Tibial nerve (tissue), 4 donors: ENCODE measurements at regions not wholly inside any gene's neighbourhood (a gene's known extent, or its start where the extent isn't known, plus 50 kb on each side); places are given as distances from the start of the nearest gene placed in this dataset.
"Not testable (repeated sequence)": the region's sequence is repeated elsewhere in the genome, so short reads cannot be mapped to it uniquely, and the experiment has no call there.

Experiments
- DNase-seq, 2 donors: peaks; one replicate each; pipeline ENCODE4 v3.0.0-alpha.2; 2019; ENCODE audit warnings: low spot score in 2 of 2
- H3K27ac ChIP-seq, 4 donors: fragments of 200-600 bp; sonication (generic) in 3 of 4; one replicate each; pipeline ENCODE4 v1.5.1; 2017 to 2019; ENCODE audit warnings: mild to moderate bottlenecking in 1 of 4
- H3K27me3 ChIP-seq, 2 donors: fragments of 200-600 bp; sonication (generic) in 1 of 2; one replicate each; pipeline versions ENCODE4 v1.5.1 to v1.6.0; 2017 to 2019
- H3K36me3 ChIP-seq, 3 donors: fragments of 200-600 bp; sonication (generic); one replicate each; pipeline ENCODE4 v1.5.1; 2018 to 2019
- H3K4me1 ChIP-seq, 4 donors: fragments of 200-600 bp; sonication (generic) in 3 of 4; one replicate each; pipeline ENCODE4 v1.5.1; 2017 to 2019
- H3K4me3 ChIP-seq, 4 donors: fragments of 200-600 bp; sonication (generic) in 3 of 4; one replicate each; pipeline ENCODE4 v1.5.1; 2017 to 2019; ENCODE audit warnings: mild to moderate bottlenecking in 1 of 4, moderate library complexity in 1 of 4
- H3K9me3 ChIP-seq, 4 donors: fragments of 200-600 bp; sonication (generic) in 3 of 4; one replicate each; pipeline ENCODE4 v1.5.1; 2017 to 2019
- CTCF ChIP-seq, 5 experiments: fragments of 200-600 bp in 3 of 5; fragments of 450-650 bp in 2 of 5; sonication (generic) in 3 of 5; IDR thresholded peaks; one replicate each; pipeline ENCODE4 v1.5.1; 2016 to 2019; ENCODE audit warnings: antibody characterized with exemption in 5 of 5, mild to moderate bottlenecking in 3 of 5, moderate library complexity in 2 of 5
- EP300 ChIP-seq, 2 donors: sonication (generic); formaldehyde crosslinking; IDR thresholded peaks; one replicate each; pipeline ENCODE4 v1.6.1; 2017; ENCODE audit warnings: antibody characterized with exemption in 2 of 2, mild to moderate bottlenecking in 1 of 2
- POLR2A ChIP-seq, 2 donors: fragments of 450-650 bp; IDR thresholded peaks; one replicate each; pipeline ENCODE4 v1.6.1; 2017; ENCODE audit warnings: antibody characterized with exemption in 2 of 2, mild to moderate bottlenecking in 2 of 2, moderate library complexity in 2 of 2
- WGBS, 2 donors: methylation state at CpG; one replicate each; pipeline ENCODE4 v1.1.5; 2018; 5-methylcytosine and 5-hydroxymethylcytosine counted together

GRCh38 chr10:14421941-14422340 lies 91.2 kb upstream of the FRMD4A start:
- H3K27ac ChIP-seq = no peak overlapping the region
- 54 to 73% methylated on average over 3 of the region's 3 CpGs for WGBS, 2 donors
- TF ChIP-seq POLR2A (IDR thresholded peaks at IDR 0.05) = no peak
- no peak for TF ChIP-seq EP300 (IDR thresholded peaks at IDR 0.05)
- TF ChIP-seq CTCF (IDR thresholded peaks at IDR 0.05) = no peak
- H3K4me1 ChIP-seq = no peaks in the 10 kb centered on the region
- DNase-seq = no peak
- no peak overlapping the region for H3K4me3 ChIP-seq
- no peaks in the 10 kb centered on the region for H3K27me3 ChIP-seq
- no peaks in the 10 kb centered on the region for H3K9me3 ChIP-seq
- no peaks in the 10 kb centered on the region for H3K36me3 ChIP-seq

DNA sequence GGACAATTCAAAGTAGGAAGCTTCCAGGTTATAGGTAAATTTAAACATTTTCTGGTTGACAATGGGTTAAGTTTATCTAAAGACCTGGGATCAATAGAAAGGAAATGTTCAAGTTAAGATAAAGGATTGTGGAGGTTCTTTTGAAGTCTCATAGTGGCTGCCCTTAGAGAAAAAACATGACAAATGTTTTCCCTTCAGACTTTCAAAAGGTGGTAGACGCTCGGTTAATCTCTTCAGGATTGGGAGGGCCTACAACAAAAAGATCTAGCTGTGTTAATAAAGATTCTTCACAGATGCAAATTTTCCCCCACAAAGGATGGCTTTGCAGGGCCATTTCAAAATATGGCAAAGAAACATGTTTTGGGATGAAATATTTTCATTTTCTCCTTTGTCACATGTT lies 86.6 kb upstream of the FRMD4A start:
- not testable (repeated sequence) for DNase-seq, H3K4me3 ChIP-seq, H3K36me3 ChIP-seq, H3K4me1 ChIP-seq, H3K27ac ChIP-seq, H3K27me3 ChIP-seq, H3K9me3 ChIP-seq
- WGBS, 2 donors = 95 to 97% methylated on average over 2 of the region's 2 CpGs

GRCh38 chr10:14416308-14416700 lies 85.6 kb upstream of the FRMD4A start:
- Histone ChIP-seq H3K4me3 (no peak overlapping the region), H3K27me3 (no peaks in the 10 kb centered on the region), H3K36me3 (no peaks in the 10 kb centered on the region), H3K4me1 (no peaks in the 10 kb centered on the region), H3K9me3 (no peaks in the 10 kb centered on the region), H3K27ac (no peak overlapping the region)
- TF ChIP-seq EP300 (IDR thresholded peaks at IDR 0.05) (no peak), CTCF (IDR thresholded peaks at IDR 0.05) (no peak), POLR2A (IDR thresholded peaks at IDR 0.05) (no peak)
- DNase-seq = no peak
- WGBS, 2 donors = 85 to 87% methylated on average over 7 of the region's 7 CpGs

DNA sequence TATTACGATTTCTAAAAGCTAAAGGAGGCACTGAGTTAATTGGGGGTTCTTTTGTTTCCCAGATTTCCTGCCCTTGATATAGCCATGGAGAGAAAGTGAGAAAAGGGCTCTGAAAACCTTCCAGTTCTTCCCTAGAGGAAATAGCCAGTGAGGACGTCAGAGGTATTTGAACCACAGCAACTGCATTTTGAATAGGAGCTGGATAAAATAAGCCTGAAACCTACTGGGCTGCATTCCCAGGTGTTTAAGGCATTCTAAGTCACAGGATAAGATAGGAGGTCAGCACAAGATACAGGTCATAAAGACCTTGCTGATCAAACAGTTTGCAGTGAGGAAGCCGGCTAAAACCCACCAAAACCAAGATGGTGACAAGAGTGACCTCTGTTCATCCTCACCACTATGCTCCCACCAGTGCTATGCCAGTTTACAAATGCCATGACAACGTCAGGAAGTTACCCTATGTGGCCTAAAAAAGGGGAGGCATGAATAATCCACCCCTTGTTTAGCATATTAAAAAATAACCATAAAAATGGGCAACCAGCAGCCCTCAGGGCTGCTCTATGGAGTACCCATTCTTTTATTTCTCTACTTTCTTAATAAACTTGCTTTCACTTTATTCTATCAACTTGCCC lies 85.1 kb upstream of the FRMD4A start:
- WGBS, 2 donors = 75 to 84% methylated on average over 4 of the region's 4 CpGs
- DNase-seq = no peak
- no peaks in the 10 kb centered on the region for H3K9me3 ChIP-seq
- no peak overlapping the region for H3K27ac ChIP-seq
- no peaks in the 10 kb centered on the region for H3K36me3 ChIP-seq
- no peaks in the 10 kb centered on the region for H3K27me3 ChIP-seq
- H3K4me3 ChIP-seq = no peak overlapping the region
- no peak for TF ChIP-seq CTCF (IDR thresholded peaks at IDR 0.05)
- no peak for TF ChIP-seq POLR2A (IDR thresholded peaks at IDR 0.05)
- TF ChIP-seq EP300 (IDR thresholded peaks at IDR 0.05) = no peak
- H3K4me1 ChIP-seq = no peaks in the 10 kb centered on the region

GRCh38 chr10:14414901-14415300 lies 84.2 kb upstream of the FRMD4A start:
- no peaks in the 10 kb centered on the region for H3K4me1 ChIP-seq
- no peak overlapping the region for H3K27ac ChIP-seq
- DNase-seq = no peak
- H3K36me3 ChIP-seq = no peaks in the 10 kb centered on the region
- 82 to 87% methylated on average over 3 of the region's 3 CpGs for WGBS, 2 donors
- no peaks in the 10 kb centered on the region for H3K27me3 ChIP-seq
- no peaks in the 10 kb centered on the region for H3K9me3 ChIP-seq
- no peak overlapping the region for H3K4me3 ChIP-seq
- TF ChIP-seq EP300 (IDR thresholded peaks at IDR 0.05) (no peak), CTCF (IDR thresholded peaks at IDR 0.05) (no peak), POLR2A (IDR thresholded peaks at IDR 0.05) (no peak)

GRCh38 chr10:14413523-14413922 lies 82.8 kb upstream of the FRMD4A start:
- no peak overlapping the region for H3K27ac ChIP-seq
- no peak for DNase-seq
- no peaks in the 10 kb centered on the region for H3K27me3 ChIP-seq
- no peak overlapping the region for H3K4me3 ChIP-seq
- no peaks in the 10 kb centered on the region for H3K36me3 ChIP-seq
- H3K9me3 ChIP-seq = no peaks in the 10 kb centered on the region
- 77 to 78% methylated on average over 5 of the region's 5 CpGs for WGBS, 2 donors
- TF ChIP-seq EP300 (IDR thresholded peaks at IDR 0.05) (no peak), CTCF (IDR thresholded peaks at IDR 0.05) (no peak), POLR2A (IDR thresholded peaks at IDR 0.05) (no peak)
- H3K4me1 ChIP-seq = no peaks in the 10 kb centered on the region
